ENCODE measurements at regions not wholly inside any gene's neighbourhood (a gene's known extent, or its start where the extent isn't known, plus 50 kb on each side); places are given as distances from the start of the nearest gene placed in this dataset.

GRCh38 chr7:68411742-68412141 lies 1186.5 kb upstream of the AUTS2 start:
- TF ChIP-seq CTCF (conservative IDR thresholded peaks at IDR 0.05) (no peak), ZFX (IDR thresholded peaks at IDR 0.05) (no peak)

All from C4-2B (cell line).